Epithelial cell of prostate (primary cell): ENCODE measurements at regions not wholly inside any gene's neighbourhood (a gene's known extent, or its start where the extent isn't known, plus 50 kb on each side); places are given as distances from the start of the nearest gene placed in this dataset.
A peak's percentile ranks its signal among the peaks of the same experiment; 100 is the strongest.
"Not testable (repeated sequence)": the region's sequence is repeated elsewhere in the genome, so short reads cannot be mapped to it uniquely, and the experiment has no call there.

Experiments used
- DNase-seq: peaks from one replicate; pipeline ENCODE4 v3.0.0-alpha.2; 2011; ENCODE audit warnings: low read depth, low spot score
- H3K27ac ChIP-seq: fragments of 450-650 bp; 2 replicates; pipeline ENCODE4 v1.5.1; 2017; ENCODE audit warnings: mild to moderate bottlenecking

DNA sequence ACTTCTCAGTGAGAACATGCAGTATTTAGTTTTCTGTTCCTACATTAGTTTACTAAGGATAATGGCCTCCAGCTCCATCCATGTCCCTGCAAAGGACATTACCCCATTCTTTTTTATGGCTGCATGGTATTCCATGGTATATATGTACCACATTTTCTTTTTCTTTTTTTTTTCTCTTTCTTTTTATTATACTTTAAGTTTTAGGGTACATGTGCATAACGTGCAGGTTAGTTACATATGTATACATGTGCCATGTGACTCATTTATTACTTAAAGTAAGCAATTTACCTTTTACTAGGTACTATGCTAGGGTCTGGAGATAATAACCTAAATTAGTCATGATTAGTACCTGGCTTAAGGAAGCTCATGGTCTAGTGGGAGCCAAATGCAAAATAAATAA is 190.5 kb upstream of the FBXO11 start:
- DNase-seq, H3K27ac ChIP-seq: not testable (repeated sequence)

DNA sequence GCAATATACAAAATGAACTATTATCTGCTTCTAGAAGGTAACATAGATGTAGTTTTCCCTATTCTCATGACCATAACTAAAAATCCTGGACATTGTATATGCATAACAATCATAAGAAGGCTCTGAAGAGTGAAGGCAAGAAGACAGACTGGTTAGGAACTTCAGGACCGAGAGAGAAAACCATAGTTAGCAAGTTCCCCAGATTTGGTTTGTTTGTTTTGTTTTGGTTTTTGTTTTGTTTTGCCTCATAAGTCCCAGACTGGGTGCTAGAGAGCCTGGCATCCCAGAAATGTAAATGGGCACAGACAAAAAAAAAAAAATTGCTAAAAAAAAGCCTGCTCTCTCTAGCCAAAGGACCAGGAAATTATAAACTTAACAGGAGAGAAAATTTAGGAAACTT is 192.2 kb upstream of the FBXO11 start:
- DNase-seq = no peak
- H3K27ac ChIP-seq = no peak overlapping the region

DNA sequence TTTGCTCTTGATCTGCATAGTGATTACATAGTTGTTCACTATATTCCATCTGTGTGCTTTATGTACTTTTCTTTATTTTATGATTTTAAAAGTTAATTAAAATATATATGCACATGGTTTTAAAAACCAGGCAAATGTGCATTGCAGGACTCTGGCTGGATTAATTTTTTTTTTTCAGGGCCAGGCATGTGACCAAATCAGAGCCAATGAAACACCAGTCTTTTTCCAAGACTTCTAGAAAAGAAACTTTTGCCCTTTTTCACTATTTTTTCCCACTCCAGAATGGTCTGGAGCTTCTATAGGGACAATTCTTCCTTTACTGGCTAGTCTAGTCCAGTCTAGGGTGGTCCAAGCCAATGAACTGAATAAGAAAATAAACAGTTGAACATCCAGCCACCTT is 198.1 kb upstream of the FBXO11 start:
- H3K27ac ChIP-seq = no peak overlapping the region
- no peak for DNase-seq

DNA sequence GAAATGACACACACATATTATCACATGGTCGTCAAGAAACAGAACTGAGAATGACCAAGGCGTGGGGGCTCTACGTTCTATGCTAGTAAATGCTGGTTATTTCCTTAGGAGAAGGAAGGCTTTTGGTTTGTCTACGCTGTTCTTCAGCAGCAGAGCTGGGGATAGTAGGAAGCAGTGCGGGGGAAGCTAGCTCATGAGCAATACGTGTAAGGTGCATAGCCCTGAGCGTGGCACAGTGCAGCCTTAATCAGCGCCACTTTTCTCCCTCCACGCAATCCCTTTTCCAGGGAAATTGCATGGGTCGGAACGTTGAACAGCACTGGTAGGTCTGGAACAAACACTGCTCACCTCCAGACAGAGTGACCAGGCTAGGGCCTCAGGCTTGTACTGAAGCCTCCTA is 199.6 kb upstream of the FBXO11 start:
- peak overlapping the region; percentile 99 for H3K27ac ChIP-seq
- no peak for DNase-seq

DNA sequence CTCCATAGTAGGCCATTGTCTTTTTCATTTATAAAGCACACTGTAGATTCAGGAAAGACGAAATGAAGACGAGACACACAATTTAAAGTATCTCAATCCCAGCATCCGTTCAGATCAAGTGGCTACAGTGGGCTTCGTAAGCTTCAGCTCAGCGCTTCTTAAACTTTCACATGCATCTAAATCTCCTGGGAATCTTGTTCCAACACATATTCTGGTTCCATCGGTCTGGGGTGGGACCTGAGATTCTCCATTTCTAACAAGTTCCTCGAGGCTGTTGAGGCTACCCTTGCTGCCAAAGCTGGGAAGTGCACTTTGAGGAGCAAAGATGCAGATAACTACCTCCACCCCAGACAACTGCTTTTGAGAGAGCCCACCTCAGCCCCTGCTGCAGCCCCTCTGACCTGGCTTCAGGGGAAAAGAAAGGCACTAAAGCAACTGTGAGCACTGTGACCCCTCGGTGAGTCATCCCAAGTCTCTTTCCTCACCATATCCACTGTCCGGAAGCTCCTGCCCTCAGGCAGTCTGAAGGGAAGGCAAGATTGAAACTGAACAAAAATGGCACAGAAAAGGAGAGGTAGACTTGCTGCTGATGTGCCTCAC is 201.1 kb upstream of the FBXO11 start:
- peak; percentile 52 for DNase-seq
- H3K27ac ChIP-seq = peak overlapping the region; percentile 99

DNA sequence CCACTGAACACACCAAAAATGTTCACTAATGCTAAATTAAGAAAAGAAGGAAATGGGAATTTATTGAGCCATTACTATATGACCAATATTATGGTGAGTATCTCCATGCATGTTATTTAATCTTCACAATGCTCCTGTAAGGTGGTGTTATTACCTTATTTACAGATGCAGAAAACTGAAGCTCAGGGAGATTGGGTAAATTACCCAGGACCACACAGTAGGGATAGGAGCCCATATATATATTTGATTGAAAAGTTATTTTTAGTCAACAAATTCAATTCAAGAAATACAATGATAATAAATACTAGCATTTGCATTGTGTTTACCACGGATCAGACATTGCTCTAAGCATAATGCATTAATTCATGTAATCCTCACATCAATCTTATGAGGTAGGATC is 202.2 kb upstream of the FBXO11 start:
- peak overlapping the region; percentile 99 for H3K27ac ChIP-seq
- DNase-seq = no peak

DNA sequence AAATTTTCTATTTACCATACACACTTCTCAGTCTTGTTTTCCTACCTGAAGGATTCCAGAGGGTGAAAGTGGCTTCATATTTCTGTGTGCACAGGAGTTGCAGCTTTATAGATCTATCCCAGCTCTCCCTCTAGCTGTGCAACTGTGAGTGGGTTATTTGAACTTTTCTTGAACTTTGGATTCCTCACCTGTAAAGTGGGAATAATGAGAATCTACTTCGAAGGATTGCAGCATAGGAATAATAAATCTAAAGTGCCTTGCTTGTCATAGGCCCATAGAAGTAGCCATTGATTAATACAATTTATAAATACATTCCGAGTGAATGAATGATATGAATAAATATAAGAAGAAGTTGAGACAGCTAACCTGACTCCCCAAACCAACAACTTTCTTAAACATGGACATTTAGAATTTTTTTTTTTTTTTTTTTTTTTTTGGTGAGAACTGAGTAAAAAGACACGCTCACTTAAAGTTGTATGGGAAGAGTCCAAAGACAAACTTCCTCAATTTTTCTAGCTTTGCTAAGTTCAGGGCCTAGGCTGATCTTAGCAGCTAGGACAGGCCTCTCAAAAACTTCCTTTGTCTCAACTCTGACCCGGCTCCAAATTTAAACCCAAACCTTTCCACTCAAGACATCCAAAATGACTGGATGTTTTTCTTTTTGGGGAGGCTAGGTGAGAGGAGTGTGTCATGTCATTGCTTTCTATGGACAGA is 203.3 kb upstream of the FBXO11 start:
- peak overlapping the region; percentile 99 for H3K27ac ChIP-seq
- no peak for DNase-seq

DNA sequence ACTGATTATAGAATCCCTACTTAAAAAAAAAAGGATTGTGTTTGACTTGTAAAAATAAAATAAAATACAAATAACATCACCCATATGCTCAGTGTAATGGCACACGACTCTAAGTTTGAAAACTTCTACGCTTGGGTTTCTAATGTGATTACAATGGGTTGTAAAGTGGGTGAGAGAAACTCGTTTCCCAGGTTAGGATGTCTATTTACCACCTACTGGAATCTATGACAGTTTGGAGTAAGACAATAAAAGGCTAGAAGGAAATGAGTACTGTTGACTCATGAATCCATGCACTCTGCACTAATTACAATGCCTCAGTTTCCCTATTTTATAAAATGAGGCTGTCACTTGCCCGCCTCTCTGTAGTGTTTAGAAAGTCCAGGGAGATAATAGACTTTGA is 204.0 kb upstream of the FOXN2 start:
- H3K27ac ChIP-seq = peak overlapping the region; percentile 99
- peak; percentile 34 for DNase-seq

DNA sequence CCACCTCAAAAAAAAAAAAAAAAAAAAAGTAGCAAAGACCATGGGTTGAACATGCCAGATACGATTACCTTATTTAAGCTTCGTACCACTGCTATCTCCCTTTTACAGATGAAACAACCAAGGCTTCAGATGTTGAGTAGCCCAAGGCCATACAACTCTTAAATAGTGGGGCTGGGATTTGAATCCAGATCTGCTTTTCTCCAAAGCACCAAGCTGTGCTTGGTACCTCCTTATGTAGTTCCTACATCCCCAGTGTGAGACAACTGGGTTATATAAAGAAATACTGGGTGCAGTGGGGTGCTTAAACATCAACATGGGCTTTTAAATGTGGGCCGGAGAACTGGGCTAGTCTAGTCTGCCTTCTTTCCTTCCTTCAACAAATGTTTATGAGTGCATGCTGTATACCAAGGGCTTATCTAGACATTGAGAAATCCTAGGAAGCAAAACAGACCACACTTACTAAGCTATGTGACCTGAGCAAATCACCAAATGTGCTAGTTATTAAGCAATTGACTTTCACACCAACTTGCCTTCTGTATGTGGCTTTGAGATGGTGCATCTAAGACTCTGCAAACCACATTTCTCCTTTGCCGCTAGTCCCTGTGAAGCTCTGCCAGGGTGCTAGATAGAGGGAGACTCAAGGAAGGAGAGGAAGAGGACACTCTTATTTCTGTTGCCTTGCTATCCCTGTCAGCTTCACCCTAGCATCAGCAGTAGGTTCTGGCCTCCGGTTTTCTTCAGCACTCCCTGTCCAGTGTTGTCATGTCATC is 201.4 kb upstream of the FOXN2 start:
- DNase-seq = peak; percentile 55
- H3K27ac ChIP-seq = peak overlapping the region; percentile 99

DNA sequence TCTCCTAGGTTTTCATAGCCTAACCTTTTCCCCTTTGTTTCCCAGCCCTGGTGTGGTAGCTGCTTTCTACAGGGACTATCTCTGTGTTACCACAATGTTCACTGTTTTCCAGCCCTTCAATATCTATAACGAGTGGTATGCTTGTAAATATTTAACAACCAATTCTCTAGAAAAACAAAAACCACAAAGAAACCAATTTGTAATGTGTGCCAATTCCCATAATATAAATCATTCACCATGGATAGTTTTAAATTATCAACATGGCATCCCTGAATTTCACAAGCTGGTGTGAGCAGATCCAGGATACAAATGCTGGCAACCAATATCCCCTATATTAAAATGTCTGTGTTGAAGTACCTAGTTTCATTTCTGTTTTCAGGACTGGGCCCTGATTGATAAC is 200.7 kb upstream of the FOXN2 start:
- H3K27ac ChIP-seq = peak overlapping the region; percentile 99
- DNase-seq = no peak

DNA sequence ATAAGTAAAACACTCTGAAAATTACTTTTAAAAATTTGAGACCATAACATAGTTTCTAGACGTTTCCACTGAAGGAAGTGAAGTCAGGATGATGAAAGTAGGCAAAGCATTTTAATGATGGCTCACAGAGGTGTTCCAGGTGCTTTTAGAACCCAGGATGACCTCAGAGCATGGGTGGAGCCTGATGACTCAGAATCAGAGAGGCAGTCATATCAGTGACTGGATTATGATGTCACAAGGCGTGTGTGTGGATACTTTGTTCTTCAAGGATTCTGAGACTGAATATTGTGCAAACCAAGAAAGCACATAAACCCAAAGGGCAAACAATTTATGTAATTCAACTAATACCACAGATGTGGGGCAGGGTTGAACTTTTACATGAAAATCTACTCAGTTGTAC is 200.2 kb upstream of the FOXN2 start:
- DNase-seq = peak; percentile 96
- peak overlapping the region; percentile 99 for H3K27ac ChIP-seq

DNA sequence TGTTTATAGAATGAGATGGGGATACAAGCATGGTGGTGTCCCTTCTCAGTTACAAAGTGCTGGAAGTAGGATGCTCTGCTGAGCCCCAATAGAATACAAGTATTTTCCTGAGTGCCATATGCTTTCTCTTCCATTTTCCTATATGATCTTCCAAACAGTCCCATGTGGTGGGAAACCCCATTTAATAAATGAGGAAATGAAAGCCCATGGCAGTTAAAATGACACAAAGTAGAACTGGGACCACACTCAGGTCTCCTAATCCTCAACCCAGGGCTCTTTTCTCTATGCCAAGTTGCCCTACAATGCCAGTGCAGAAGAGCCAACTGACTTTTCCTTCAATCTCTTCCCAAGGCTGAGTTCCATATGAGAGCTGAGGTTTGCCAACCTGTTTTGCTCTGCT is 198.0 kb upstream of the FOXN2 start:
- no peak overlapping the region for H3K27ac ChIP-seq
- no peak for DNase-seq

DNA sequence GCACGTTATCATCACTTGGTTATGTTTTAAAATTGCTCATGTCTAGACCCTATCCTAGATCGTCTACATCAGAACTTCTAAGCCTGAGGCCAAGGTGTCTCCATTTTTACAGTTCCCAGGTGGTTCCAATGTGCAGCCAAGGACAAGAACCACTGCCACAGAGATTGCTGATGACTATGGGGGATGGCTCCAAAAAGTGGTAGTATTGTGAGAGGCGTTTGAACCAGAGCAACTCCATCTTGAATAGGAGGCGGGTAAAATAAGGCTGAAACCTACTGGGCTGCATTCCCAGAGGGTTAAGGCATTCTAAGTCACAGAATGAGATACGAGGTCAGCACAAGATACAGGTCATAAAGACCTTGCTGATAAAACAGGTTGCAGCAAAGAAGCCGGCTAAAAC is 195.6 kb upstream of the FOXN2 start:
- no peak overlapping the region for H3K27ac ChIP-seq
- no peak for DNase-seq

DNA sequence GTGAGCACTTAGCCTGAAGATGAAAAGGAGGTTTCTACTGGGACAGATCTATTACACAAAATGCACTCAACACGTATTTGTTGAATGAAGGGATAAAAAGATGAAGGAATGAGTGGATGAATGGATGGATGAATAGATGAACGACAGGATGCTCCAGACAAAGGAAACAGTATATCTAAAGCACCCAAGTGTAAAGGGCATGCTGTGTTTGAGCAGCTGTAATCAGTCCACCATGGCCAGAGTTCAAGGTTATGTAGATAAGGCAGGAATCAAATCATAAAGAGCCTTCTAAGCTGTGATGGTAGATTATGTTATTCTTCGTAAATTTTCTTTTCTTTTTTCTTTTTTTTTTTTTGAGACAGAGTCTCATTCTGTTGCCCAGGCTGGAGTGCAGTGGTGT is 194.4 kb upstream of the FOXN2 start:
- no peak for DNase-seq
- no peak overlapping the region for H3K27ac ChIP-seq

DNA sequence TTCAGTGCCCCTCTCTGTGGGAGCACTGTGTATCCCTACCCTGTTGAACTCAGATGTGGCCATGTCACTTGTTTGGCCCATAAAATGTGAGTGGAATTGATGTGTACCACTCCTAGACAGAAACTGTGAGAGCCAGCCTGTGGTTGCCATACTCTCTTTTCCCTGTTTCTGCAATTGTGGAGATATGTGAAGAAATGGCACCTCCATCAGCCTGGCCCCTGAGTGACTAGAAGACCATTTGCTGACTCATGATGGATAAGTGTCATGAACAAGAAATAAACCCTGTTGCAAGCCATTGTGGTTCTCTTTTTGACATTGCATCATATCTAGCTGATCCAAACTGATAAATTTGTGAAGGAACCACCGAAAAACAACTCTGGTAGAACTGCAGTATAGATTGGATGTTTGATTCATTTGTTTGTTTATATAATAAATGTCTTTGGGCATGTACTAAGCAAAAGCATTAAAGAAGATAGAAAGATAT is 193.7 kb upstream of the FOXN2 start:
- peak overlapping the region; percentile 12 for H3K27ac ChIP-seq
- DNase-seq = no peak

DNA sequence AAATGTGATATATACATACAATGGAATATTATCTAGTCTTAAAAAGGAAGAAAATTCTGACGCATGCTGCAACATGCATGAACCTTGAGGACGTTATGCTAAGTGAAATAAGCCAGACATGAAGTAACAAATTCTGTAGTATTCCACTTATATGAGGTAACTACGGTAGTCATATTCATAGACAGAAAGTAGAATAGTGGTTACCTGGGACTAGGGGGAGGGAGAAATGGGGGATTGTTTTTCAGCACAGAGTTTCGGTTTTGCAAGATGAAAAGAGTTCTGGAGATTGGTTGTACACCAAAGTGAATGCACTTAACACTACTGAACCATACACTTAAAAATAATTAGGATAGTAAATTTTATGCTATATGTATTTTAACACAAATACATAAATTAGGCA is 192.3 kb upstream of the FOXN2 start:
- no peak overlapping the region for H3K27ac ChIP-seq
- no peak for DNase-seq

DNA sequence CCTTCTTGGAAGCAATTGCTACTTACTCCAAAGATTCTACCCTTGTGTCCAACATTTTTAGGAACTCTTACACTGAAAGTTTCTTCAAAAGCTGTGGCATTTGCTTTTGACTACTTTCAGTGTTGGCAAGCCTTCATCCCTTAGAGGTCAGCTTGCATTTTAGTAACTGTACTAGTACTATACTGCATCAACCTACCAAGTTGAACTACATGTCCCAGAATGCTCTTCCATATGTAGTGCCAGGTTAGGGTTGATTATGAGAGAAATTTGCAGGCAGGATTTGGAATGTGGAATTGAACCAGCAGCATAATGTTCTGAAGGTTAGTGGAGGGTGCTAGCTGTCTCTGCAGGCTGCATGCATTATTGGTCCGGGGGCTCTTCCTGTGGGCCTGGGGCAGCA is 189.9 kb upstream of the FOXN2 start:
- DNase-seq = no peak
- H3K27ac ChIP-seq = no peak overlapping the region

DNA sequence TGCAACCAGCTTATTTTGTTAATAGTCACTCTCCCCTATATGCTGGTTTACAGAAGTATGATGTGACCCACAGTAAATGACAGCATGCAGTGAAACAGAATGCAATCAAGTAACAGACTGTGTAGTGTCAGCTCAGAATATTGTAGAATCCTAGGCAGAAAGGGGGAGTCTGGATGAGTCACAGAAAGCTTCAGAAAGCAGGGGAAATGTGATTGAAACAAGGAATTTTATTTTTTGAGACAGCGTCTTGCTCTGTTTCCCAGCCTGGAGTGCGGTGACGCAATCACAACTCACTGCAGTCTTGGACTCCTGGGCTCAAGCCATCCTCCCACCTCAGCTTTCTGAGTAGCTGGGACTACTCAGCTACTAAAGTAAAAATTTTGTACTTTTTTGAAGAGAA is 188.3 kb upstream of the FOXN2 start:
- H3K27ac ChIP-seq = no peak overlapping the region
- DNase-seq = no peak

DNA sequence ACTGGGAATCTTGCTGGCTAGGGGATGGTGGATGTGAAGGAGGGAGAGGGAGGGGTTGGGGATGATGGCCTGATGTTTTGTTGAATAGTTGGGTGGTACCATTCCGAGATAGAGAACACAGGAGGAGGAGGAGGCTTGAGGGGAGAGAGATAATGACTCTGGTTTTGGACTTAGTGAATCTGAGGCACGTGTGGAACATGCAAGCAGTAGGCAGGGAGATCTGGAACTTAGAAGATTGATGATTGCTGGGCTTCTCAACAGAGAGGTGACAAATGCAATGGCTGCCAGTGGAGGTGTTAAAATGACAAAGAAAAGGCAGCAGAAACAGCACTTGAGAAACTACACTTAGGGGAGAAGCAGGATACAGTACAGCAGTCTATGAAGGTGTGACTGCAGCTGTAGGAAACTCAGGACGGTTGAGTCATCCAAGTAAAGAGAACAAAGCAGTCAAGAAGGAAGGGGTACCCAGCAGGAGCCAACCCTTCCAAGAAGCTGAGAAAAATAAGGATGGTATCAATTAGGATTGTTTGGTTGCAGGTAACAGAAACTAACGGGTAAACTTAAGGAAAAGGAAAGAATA is 186.8 kb upstream of the FOXN2 start:
- H3K27ac ChIP-seq = no peak overlapping the region
- no peak for DNase-seq

DNA sequence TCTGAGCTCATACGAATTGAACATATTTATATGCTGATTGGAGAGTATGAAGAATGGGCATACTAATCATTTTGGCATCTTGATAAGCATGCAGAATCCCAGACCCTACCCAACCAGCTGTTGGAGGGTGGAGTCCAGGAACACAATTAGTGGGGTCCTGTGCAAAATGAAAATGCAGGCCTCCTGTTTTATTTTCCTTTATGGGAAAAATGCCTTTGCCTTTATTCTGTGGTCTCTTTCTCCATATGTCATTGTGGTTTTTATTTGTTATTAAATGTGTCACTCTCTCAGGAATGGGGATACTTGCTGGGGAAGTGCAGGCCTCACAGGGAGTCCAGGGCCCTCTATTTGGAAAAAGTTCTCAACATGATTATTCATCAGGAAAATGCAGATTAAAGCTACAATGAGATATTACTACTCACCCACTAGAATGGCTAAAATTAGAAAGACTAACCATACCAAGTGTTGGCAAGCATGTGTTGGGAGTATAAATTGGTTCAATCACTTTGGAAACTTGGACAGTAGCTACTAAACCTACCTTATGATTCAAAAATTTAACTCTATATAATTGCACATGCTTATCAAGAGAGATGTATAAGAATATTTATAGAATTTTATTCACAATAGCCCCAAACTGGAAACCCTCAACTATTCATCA is 185.1 kb upstream of the FOXN2 start:
- no peak for DNase-seq

More for the DNA sequence above, 185.1 kb upstream of the FOXN2 start:
- H3K27ac ChIP-seq = peak overlapping the region; percentile 32
